ENCODE measurements at regions not wholly inside any gene's neighbourhood (a gene's known extent, or its start where the extent isn't known, plus 50 kb on each side); places are given as distances from the start of the nearest gene placed in this dataset.

- DNase-seq, result no peak
These were observed 100.8 kb upstream of the PITX1 start for GRCh38 chr5:135134691-135135381.

DNA sequence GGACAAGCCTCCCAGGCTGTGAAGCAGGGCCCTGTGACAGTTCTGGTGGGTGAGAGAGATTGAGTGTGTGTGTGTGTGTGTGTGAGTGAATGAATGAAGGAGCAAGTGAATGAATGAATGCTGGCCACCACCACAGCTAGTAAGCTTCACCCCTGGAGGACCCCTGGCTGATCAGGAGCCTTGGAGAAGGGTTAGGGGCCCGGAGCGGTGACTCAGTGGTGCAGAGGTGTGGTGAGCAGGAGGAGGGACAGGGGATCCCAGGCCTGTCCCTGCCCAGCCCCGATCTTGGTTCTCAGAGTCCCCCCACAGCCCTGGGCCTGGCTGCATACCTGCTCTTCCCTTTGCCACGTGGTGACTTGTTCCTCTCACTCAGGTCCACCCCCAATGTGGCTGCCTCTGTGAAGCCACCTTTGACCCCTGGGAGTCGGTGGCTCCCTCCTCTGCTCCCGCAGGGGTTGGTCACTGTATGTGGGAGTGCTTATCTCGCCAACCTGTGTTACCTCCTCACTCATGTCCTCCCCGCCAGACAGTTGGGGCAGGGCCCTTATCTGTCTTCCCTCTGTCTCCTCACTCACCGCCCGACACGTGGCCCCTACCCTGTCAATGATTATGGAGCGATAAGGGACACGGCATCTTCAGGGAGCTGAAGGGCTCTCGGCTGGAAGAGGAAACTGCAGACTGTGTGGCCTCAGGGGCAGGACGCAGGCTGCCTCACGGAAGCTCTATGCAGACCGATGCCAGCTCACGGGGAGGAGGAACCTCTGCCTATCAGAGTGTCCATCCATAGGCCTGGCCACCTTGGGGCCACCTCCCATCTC is 99.9 kb upstream of the PITX1 start:
- DNase-seq, result no peak

- no peak for DNase-seq
These were observed 99.2 kb upstream of the PITX1 start for GRCh38 chr5:135133181-135133580.

GRCh38 chr5:135131801-135132680 is 98.0 kb upstream of the PITX1 start:
- no peak for DNase-seq

DNA sequence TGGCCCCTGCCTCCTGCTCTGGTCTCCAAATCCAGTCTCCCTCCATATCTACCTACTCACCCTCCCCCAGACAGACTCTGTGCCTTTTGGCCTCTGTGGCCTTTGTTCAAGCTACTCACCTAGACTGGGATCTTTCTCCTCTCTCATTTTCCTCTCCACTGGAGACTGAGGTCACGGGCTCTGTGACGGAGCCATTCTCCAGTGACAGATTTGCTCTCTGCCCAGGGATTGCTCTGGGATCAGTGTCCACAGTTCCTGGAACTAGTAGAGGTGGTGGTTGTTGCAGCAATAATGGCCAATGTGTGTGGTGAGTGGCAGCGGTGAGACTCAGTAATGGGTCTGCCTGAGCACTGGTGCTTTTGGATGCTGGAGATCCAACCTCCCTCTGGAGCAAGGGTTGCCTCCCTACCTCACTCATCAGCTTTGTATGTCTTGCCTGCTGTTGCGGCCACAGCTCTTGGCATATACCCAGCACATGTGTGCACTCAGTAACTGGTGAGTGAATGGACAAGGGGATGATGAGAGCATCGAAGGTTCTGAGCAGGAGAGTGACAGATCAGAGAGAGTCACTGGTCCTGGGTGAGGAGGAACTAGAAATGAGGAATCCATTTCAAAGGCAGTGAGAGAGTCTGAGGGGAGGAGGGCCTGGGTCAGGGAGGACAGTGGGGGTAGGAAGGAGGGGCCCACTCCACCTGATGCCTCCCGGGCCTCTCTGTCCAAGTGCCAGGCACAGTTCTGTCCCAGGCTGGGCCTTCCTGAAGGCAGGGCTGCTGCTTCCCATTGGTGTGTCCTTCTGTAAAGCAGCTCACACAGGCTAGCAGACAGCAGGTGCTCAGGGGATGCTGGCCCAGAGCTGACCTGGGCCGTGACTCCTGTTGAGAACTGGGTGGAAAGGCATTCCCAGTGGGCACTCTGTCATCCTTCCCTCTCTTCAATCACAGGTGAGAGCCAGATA is 96.5 kb upstream of the PITX1 start:
- no peak for DNase-seq

DNA sequence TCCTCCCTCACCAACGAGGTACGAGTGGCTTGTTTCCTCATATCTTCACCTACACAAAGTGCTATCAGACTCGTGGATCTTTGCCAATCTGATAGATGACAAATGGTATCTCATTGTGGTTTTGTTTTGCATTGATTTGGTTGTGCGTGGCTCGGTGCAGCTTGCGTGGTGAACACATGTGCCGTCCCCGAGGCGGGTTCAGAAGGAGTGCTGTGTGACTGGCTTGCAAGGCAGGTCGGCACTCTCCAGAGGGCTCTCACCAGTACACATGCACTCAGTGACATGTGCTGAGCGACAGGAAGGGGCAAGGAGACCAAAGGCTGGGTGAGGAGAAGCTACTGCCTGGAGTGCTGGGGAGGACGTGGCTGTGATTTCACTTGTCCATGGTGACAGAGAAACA is 95.3 kb upstream of the PITX1 start:
- DNase-seq, result no peak

GRCh38 chr5:135128361-135128760 is 94.3 kb upstream of the PITX1 start:
- no peak for DNase-seq

- DNase-seq, result no peak
These were observed 93.6 kb upstream of the PITX1 start for GRCh38 chr5:135127439-135128240.

DNA sequence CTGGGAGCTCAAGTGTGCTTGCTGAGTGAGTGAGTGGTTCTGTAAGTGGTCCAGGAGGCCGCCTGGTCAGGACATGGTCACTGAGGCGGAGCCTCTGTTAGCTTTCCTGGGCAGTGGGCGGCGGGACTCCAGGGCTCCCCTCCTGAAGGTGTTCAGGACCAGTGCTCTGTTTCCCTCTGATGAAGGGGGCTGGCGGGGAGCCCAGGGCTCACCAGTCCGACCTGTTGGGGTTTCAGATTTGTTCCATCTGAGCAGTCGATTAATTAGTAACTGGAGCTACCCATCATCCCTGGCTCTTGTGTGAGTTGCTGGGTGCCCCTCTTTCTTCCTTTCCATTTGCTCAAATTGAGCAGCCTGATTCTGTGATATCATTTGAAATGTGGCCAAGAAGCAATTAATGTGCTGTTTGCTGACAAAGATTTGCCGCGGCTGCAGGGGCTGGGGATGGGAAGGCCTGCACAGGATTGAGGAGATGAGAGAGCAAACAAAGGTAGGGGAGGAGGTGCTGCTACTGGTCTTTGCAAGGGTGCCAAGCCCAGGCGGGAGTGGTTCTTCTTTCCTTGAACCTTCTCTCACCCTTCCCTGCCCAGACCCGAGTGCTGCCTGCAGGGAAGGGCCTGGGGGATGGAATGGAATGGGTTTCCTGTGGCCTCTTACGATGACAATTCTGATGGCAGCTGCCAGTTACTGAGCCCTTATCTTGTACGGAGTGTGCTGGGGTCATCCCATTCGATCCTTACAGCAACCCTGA is 92.8 kb upstream of the PITX1 start:
- no peak for DNase-seq

- DNase-seq, result no peak
These were observed 90.7 kb upstream of the PITX1 start for GRCh38 chr5:135124724-135125123.

- DNase-seq, result no peak
These were observed 90.1 kb upstream of the PITX1 start for GRCh38 chr5:135124128-135124527.

- no peak for DNase-seq
These were observed 88.8 kb upstream of the PITX1 start for GRCh38 chr5:135122797-135123196.

DNA sequence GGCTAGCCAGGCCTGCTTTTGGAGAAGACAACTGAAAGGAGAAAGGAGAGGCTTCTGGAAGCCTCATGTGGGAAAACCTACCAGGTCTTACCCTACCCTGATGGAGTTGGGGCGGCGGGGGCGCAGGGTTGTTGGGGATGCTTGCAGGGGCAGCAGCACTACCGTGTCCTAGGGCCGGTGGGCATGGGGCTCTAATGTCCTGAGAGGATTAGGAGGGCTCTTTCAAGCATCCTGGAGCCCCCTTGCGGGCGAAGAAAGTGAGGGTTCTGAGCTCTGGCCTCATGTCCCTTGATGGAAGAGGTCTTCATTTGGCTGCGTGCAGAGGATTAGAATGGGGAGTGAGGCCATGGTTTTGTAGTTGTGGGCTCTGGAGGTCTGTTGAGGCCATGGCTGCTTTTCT is 86.9 kb upstream of the PITX1 start:
- no peak for DNase-seq

GRCh38 chr5:135119481-135119880 is 85.5 kb upstream of the PITX1 start:
- no peak for DNase-seq

GRCh38 chr5:135117590-135117989 is 83.6 kb upstream of the PITX1 start:
- no peak for DNase-seq

DNA sequence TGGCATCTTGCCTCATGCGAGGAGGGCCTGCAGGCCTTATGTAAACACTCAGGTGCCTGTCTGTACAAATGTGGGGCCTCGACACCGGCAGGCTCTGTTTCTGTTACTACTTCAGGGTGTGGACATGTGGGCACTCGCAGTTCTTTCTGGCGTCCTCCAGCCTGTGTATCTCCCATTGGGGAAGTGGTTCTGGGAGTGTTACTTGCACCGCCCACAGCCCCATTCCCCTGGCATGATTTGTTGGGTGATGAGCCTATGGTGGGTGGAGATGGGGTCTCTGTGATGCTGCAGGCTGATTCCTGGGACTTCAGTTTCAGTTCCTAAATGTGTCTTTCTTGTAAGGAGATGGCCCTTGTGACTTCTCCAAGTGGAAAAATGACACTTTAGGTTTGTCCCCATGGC is 82.1 kb upstream of the PITX1 start:
- no peak for DNase-seq

DNA sequence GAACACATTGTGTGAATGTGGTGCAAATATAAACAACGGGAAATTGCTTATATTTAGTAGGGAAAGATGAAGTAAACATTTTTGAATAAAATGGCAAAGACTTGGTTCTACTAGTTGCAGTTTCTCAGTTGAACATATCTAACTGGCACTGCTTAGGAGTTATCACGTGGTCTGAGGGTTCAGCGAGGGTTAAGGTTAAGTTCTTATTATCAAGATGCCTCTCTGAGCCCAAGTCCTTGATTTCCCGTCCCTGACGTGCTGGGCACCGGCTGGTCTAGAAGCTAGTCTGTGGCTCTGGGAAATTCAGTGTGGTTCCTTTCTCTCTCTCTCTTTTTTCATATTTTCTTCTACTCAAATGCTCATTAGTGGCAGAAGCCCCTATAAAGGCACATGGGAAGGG is 81.6 kb upstream of the PITX1 start:
- no peak for DNase-seq

DNA sequence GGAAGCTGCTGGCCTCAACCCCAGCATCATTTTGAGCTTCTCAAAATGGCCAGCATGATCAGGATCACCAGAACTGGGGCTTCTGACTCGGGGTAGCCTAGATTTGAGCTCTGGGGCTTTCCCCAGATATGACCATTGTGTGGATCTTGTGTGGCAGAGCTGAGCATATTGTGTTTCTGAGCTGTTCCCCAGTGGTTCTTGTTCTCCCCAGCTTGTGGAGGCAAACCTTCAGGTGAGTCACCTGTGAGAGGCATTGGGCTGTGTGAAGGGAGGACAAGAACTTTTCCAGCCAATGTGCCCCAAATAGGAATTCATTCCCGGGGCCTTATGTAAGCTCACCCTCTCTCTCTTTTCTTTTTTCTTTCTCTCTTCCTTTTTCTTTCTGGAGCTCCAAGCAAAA is 80.7 kb upstream of the PITX1 start:
- DNase-seq, result no peak

DNA sequence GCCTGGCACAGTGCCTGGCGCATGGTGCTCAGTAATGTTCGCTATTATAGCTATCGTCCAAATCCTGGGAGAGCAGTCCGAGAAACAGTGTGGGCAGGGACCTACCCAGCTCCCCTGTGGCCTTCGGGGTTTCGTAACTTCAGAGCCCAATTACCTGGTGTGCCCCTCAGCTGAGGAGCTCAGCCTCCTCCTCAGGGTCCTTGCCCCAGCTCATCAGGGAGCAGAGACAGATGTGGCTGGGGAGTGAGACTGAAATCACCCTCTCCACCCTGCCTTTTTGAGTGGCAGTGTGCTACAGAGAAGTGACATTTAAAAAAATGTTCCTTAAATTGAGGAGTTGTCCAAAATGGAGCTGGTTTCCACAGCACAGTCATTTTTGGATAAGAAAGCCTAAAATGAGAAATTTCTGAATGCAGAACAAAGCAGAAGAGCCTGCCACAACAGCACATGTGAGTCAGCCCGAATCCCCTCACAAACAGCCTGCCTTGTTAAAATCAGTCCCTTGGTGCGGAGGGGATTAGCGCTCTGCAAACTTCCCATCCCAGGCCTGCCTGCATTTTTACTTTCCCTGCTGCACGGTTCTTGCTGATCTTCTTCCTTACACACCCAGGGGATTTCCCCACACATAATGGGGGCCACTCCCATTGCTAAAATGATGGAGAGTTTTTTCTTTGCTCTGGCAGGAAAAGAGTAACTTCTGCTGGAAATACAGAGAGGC is 78.1 kb upstream of the PITX1 start:
- DNase-seq, result no peak

Measured in stimulated activated CD4-positive, alpha-beta T cell treated with anti-CD3 and anti-CD28 coated beads, Interleukin-12 subunit alpha, Interleukin-12 subunit beta, amount 100 ng/mL, for 4 hours (primary cell).